C4-2B (cell line): ENCODE measurements at regions not wholly inside any gene's neighbourhood (a gene's known extent, or its start where the extent isn't known, plus 50 kb on each side); places are given as distances from the start of the nearest gene placed in this dataset.

Experiments used
- ZFX ChIP-seq: fragments of 450-650 bp; IDR thresholded peaks from 2 replicates; pipeline ENCODE4 v1.6.1; 2017
- TF ChIP-seq, protein P1 (sequence below): fragments of 450-650 bp; conservative IDR thresholded peaks from 2 replicates; pipeline ENCODE4 v1.5.1; 2017; ENCODE audit warnings: mild to moderate bottlenecking

DNA sequence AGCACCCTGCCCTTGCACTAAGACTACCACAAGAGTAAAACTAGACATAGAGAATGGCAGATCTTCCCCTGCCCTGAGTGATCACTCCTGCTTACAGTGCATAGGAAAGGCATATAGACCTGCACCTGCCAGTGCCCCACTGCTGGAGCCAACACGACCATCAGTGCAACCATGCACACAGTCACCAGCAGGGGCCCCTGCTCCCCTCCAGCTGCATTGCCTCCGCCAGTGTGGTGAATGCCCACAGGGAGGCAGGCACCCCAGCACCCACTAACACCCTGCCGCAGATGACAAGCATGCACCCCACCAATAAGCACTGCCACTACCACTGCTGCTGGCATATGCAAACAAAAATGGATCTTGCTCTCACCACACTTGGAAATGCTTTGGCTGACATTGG is 478.8 kb downstream of the ADCYAP1 start:
- TF ChIP-seq, protein P1, sequence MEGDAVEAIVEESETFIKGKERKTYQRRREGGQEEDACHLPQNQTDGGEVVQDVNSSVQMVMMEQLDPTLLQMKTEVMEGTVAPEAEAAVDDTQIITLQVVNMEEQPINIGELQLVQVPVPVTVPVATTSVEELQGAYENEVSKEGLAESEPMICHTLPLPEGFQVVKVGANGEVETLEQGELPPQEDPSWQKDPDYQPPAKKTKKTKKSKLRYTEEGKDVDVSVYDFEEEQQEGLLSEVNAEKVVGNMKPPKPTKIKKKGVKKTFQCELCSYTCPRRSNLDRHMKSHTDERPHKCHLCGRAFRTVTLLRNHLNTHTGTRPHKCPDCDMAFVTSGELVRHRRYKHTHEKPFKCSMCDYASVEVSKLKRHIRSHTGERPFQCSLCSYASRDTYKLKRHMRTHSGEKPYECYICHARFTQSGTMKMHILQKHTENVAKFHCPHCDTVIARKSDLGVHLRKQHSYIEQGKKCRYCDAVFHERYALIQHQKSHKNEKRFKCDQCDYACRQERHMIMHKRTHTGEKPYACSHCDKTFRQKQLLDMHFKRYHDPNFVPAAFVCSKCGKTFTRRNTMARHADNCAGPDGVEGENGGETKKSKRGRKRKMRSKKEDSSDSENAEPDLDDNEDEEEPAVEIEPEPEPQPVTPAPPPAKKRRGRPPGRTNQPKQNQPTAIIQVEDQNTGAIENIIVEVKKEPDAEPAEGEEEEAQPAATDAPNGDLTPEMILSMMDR: no peak
- TF ChIP-seq ZFX: no peak
